CD4-positive, alpha-beta T cell treated with Interferon gamma for 1 hour (primary cell): ENCODE measurements at regions not wholly inside any gene's neighbourhood (a gene's known extent, or its start where the extent isn't known, plus 50 kb on each side); places are given as distances from the start of the nearest gene placed in this dataset.
"Not testable (repeated sequence)": the region's sequence is repeated elsewhere in the genome, so short reads cannot be mapped to it uniquely, and the experiment has no call there.

Source experiments
- DNase-seq: peaks from one replicate; pipeline ENCODE4 v3.0.0-alpha.2; 2020

DNA sequence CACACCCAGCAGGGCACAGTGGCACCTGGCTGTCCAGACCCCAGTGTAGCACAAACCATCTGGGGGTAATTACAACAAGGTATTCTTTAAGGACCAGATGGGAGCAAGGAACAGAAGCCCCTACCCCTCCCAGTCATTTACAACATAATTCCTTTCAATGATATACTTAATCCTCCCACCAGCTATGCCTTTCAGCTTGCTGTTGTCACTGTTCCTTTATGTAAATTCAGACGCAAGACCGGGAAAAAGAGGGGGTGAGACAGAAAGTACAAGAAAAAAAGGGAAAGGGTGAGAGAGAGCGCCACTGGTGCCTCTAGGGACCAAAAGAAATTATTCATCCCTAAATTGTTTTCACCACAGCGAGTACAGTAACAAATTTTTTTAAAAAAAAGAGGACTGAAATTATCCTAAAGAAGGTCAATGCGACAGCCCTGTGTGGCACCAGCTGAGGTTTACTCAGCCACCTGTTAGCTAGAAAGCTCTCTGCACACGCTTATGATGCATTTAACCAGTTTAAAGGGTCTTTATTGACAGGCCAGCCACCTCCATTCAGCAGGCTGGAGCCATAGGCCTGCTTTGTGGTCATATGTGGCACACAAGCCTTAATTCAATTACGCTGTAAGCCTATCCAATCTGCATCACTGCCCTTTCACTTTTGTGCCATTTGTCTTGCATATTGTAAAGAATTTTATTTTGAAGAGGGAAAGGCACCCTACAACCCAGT lies 210.2 kb upstream of the ISL1 start:
- no peak for DNase-seq

DNA sequence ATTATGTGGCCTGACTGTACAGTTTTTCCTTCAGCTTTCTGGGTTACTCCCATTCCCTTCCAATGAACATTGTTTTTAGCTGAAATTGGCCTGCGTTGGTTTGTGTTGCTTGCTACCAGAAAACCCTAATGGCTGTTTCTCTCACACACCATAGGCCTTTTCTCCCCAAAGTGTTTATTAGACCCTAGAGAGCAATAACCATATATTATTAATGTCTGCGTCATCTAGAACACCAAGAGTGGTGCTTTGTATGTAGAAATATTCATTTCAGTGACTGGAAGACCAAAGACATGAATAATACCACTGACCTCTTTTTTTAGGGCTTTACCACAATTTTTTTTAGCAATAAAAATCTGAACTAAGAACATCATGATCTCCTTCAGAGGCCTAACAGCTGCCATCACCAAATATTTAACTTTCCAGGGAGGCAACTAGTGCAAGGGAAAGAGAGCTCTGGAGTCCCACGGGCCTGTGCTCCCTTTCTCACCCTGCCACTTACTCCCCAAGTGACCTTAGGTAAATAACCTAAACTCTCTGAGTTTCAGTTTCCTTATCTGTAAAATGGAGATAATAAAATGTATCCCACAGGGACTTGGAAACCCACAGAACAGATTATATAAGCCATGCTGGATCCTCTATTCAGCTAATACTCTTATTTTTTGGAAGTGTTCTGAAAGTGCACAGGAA lies 201.9 kb upstream of the ISL1 start:
- no peak for DNase-seq

DNA sequence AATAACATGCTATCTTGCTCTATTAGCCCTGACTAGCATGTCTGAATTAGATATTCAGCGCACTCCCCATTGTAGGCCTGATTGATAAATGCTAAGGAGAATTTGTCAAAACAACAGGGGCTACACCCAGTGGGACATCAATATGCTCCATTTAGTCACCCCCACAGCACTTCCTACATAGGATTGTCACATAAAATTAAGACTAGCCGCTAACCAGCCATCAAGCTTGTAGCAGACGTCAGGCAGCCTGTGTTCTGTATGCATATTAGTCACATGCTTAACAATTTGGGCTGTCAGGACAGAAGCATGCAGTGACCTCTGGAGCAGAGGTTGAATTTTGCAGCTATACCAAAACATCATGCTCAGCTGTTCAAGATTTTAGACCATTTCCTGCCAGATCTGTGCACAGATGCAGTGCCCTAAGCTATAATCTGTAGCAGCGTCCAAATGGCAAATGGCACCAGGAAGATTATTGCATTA lies 197.4 kb upstream of the ISL1 start:
- no peak for DNase-seq

DNA sequence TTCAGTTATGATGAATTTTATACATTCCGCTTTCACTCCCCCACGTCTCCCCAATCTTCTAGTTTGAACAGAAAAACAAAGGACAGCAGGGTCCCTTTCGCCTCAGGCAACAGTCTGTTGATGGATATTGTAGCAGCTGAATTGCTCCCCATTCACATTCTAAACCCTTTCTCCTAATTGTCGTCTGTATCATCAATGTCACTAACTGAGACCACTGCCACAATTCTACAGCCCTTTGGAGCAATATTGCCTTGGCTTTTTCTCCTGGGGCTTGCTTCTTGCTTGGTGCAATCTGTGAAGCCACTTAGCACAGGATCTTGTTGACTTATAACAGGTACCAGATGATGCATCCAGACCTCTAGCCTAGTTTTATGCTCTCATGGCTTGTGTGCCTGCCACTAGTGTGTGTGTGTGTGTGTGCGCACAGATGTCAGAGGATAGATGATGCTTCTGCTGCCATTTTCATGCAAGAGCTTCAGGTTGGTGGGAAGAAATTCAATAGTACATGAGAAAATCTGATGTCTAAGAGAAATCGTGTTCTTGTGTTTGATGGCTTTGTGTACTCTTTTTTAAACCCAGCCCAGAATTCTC lies 195.2 kb upstream of the ISL1 start:
- no peak for DNase-seq

DNA sequence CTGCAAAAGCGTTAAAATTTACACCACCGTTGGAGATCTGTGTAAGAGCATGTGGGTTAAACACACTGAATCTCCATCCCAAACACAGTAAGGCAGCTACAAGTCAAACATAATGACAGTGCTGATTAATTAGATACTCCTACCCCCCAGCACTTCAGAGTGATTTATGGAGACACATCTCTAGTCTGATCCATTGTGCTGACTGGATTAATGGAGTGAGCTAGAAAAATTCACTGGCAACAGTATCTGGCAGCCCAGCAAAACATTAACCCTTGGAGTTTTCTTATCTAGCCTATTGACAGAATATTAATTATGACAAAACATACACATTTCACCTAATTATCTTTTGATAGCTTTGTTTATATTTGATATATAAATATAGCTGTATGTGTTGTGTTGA lies 188.6 kb upstream of the ISL1 start:
- no peak for DNase-seq

DNA sequence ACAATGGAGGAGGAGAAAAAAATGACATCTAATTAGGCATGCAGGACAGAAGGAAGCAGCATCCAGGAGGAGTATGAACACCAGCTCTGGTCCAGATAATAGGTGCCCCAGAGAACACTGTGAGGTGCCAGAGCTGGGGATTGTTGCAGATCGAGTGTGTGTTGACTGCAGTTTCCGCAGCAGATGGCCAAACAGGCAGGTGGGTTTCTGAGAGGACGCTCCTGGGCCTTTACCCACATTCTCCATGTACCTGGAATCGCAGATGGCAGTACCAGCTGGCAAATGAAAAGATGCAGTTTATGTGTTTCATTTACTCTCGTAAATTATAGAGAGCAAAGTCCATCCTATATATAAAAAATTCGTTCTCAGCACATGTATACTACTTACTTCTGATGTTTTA lies 182.2 kb upstream of the ISL1 start:
- DNase-seq = no peak

DNA sequence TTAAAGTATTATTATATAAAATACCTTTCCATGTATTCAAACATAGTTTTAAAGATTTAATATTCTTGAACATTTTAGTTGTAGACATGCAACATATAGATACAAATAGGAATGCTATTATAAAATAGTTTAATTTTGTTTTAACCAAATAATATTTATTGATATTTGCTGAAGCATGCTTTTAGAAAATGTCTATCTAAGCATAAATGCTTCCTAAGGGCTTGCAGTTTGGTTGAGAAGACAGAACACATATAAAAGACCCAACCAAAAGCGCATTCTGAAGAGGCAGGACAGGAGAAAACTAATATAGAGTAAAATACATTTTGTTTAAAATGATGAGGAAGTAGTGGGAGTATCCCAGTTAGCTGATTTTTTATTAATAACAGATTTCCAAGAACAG lies 181.5 kb upstream of the ISL1 start:
- no peak for DNase-seq

DNA sequence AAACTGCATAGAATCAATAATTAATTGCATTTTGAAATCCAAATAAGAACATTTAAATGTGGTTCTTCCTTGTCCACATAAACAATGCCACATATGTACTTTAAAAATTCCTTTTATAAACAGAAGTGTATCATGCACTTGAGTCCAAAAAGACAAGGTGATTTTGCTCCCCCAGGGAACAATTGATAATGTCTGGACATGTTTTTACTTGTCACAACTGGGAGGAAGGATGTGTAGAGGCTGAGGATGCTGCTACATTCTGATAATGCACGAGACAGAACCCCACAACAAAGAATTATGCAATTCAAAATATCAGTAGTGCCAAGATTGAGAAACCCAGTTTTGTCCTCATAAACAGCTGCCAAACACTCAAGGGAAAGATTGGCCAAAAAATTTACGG lies 181.1 kb upstream of the ISL1 start:
- no peak for DNase-seq

DNA sequence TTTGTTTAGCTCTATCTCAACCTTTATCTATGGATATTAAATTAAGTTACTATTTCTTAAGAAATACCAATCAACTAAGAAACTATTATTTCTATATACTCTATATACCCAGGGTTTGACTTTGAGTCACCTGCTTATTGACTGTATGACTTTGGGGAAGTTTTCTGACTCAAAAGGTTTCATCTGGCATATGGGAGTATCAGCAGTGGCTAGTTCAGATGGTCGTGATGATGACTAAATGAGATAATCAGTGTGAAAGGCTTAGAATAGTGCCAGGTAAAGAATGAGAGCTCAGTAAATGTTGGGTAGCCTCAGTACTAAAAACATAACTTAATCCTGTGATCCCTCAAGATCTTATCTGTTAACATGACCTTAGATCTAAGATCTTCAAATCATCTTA lies 179.7 kb upstream of the ISL1 start:
- no peak for DNase-seq

DNA sequence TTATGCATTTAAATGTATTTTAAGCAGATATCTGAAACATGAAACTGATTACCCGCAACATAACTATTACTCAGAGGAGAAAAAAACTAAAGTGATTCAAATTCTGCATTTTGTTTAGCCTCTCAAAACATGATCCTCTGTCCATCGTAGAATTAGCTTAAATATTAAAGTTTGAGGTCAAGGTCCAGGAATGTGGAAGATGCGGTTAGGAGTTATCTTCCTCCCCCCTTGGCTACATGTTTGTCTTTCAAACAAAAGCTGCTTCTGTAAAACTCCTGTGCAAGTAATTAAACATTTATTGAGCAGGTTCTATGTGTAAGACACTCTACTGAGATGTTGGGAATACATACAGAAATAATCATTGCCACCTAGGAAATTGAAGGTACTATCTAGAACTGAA lies 175.0 kb upstream of the ISL1 start:
- DNase-seq = no peak

DNA sequence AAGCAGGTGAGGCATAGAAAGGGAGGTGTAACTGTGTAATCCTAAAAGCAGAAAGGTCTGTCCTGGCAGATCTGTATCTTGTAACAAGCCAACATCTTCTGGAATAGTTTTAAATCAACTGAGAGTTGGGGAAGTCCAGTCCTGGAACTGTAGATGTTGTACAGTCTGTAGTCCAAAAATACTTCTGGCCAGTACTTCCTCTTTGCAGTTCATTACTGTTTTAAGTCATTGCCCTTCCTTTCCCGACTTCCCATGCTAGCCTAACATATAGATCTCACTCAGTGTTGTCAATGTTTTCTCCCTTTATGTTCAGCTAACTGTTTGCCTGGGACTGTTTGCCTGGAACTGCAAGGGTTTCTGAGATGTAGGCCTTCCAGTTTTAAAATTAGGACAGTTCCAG lies 168.5 kb upstream of the ISL1 start:
- no peak for DNase-seq

DNA sequence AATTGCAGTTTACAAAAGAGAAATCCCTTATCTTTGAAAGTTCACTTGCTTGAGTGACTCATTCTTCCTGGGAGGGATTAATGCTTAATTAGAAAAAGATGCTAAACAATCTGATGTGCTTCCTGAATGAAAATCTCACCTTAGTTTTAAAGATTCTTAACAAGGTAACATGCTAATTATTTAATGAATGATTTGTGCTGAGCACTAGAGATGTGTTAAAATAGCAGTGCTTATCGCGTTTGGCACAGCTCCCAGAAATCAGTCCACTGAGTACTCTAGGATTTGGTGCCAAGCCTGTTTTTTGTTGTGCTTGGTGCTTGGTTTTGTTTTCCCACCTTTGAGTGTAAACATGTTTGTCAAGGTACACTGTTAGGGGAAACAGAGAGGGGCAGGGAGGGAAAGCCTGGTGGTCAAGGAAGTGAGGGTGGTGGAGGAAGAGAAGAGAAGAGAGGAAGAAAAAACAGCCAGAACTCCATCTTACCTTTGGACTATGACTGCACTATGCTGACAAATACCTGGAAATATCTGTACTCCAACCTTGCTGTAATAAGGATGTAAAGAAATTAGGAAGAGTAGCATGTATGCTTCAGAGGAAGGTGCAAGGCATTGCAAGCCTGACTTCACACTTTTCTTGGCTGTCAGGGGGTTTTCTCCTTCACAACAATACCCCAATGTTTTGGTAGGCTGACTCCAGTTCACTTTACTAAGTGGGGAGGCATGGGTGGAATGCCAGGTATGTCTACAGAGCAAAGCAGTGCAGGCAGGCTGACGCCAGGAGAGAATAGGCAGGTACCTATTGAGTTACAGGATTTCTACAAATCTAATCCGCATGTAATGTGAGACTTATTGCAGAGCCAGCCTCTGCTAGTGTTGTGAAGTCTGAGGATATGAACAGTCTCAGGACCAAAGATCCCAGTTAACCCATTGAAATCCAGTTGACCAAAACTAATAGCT lies 157.2 kb upstream of the ISL1 start:
- no peak for DNase-seq

DNA sequence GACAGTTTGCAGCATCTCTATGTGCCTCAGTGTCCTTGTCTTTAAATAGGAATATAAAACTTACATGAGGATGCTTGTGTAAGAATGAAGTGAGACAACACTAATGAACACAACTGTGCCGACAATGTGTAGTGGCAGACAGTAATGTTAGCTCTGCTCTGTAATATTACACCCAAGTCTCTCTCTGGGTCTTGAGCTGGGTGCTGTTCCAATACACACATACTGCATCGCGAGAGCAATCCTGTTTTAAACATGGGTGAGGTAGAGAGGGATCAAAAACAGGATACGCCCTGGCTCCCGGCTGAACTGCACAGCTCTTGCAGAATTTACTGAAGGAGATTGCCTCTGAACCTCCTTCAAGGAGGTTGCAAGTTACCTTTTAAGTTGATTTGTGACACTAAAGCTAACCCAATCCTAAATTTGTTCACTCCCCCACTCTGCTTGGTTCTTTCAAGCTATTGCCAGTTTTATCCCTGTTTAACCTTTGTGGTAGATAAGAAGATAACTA lies 155.2 kb upstream of the ISL1 start:
- no peak for DNase-seq

DNA sequence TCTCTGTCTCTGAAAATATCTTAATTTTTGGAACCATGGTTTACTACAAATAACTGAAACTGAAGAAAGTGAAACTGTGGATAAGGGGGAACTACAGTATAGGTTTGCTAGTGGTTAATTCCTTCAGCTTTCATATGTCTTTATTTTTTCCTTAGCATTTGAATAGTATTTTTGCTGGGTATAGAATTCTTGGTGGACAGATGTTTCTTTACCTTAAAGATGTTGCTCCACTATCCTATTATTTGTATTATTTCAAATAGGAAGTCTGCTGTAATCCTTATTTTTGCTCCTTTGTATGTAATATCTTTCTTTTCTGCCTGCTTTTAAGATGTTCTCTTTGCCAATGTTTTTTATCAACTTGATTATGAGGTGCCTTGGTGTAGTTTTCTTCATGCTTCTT lies 152.9 kb upstream of the ISL1 start:
- DNase-seq = no peak

DNA sequence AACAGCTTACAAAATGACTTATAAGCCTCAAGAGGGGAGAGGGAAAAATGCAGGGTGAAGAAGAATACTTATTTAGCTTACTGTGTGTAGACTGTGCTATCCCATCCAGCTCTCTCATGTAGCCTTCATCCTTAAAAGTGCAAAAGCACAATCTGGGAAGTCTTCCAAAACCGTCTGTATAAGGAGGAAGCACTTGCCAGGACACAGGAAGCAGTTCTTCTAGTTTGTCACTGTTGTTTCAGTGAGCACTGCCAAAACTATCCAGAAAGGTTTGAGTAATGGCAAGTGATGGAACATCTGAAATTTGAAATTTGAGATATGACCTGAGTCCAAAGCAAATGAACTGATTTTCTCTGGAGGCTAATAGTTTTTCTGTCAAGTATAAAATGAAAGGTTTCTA lies 140.8 kb upstream of the ISL1 start:
- DNase-seq = no peak

DNA sequence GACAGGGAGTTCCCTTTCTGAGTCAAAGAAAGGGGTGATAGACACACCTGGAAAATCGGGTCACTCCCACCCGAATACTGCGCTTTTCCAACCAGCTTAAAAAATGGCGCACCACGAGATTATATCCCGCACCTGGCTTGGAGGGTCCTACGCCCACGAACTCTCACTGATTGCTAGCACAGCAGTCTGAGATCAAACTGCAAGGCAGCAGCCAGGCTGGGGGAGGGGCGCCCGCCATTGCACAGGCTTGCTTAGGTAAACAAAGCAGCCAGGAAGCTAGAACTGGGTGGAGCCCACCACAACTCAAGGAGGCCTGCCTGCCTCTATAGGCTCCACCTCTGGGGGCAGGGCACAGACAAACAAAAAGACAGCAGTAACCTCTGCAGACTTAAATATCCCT lies 132.3 kb upstream of the ISL1 start:
- DNase-seq = not testable (repeated sequence)

DNA sequence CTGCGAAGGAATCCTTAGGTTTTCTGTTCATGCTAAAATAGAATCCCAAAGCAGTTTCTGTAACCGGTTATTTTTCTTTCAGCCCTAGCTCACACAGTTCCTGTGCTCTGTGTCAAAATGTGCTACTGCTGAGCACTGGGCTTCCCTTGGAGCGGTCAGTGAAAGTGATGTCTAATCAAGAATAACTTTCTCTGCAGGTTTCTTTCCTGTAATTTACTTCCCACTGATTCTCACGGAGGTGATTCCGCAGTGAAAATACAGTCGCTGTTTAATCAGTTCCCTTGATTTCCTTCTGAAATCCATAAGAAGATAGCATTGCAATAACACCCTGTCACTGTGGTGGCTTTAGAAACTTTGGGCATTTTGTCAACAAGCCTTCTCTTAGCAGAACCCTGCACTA lies 112.0 kb upstream of the ISL1 start:
- DNase-seq = no peak

DNA sequence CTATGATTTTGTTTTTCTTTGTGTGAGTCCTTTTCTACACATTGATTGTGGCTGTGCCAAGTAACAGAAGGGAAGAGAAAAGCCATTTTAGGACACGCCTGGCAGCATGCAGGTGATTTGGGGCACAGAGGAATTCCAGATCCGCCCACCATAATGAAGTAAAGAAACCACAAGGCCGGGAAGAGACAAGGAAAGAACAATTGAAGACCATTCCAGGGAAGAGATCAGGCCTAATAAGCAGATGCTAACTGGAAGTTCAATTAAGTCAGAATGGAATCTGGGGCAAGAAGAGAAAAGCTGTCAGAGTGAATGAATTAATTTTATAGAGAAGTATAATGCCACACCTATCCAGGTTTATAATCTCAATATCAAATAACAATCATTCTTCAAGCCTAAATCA lies 110.2 kb upstream of the ISL1 start:
- no peak for DNase-seq

DNA sequence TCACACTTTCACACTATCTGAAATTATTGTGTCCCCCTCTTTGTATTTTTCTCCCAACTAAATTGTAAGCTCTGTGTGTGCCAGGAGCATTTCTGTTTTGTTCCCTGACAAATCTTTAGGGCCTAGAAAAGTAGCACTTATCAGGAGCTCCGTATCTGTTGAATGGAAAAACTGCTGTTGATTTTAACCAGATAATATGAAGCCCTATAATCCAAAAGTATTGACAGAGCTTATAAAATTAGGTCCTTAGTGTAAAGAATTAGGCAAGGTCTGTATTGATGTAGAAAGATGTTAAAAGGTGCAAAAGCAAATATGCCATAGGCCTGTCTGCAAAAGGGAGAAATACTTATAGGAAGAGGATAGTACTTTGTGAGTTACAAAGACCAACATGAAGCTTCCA lies 109.4 kb upstream of the ISL1 start:
- DNase-seq = no peak

DNA sequence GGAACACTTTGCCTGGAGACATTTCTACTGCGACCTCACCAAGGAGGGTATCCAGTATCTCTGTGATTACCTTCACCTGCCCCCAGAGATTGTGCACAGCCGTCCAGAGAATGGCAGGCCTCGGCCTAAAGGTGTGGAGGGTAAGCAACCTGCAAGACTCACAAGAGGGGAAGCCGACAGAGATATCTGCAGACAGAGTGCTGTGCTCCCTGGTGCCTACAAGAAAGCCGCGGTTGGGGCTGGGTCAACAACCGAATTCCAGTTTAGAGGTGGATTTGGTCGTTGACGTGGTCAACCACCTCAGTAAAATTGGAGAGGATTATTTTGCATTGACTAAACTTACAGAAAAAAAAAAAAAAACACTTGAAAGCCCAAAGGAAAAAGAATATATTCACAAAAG lies 107.8 kb upstream of the ISL1 start:
- DNase-seq = no peak

DNA sequence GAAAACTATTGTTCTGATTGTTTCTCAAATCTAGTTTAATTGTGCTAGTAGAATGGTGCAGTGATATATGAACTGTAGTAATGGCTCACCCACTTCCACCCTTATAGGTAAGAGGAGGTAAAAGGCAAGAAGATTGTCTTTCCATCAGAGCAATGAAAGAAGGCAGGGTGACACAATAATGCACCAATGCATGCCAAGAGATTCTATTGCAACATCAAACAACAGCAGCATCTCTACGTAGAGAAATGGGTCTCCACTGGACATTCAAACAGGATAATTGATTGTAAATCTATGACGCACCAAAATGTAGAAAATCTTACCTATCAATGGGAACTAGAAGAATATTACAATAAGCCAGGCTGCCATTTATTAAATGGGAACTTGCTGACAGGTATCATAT lies 107.0 kb upstream of the ISL1 start:
- no peak for DNase-seq

DNA sequence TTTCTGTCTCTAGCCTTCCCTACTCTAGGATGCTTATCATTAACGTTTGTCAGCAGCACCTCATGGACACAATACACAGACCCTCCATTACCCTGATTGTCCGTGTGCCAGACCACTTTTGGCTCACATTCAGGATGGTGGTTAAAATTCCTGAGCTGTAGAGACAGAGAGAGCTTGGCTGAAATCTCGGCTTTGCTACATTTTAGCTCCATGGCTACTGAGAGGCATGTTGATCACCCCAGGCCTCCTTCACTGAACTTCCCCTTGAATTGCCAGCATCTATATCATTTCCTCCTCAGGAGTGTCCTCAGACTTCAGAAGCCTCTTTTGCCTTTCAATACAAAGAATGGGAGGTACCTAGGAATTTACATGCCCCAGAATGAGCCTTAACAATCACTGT lies 104.7 kb upstream of the ISL1 start:
- no peak for DNase-seq
